Testis (tissue), 2 donors: ENCODE measurements at regions not wholly inside any gene's neighbourhood (a gene's known extent, or its start where the extent isn't known, plus 50 kb on each side); places are given as distances from the start of the nearest gene placed in this dataset.

Experiments
- CTCF ChIP-seq, 3 experiments: fragments of 450-650 bp in 2 of 3; fragments of 200-600 bp in 1 of 3; sonication (generic) in 1 of 3; IDR thresholded peaks; one replicate each; pipeline ENCODE4 v1.5.1; 2016 to 2019; ENCODE audit warnings: antibody characterized with exemption in 3 of 3, mild to moderate bottlenecking in 2 of 3, moderate library complexity in 1 of 3
- POLR2A ChIP-seq: fragments of 450-650 bp; IDR thresholded peaks from one replicate; pipeline ENCODE4 v1.6.1; 2017; ENCODE audit warnings: antibody characterized with exemption, mild to moderate bottlenecking, moderate library complexity

- TF ChIP-seq CTCF (IDR thresholded peaks at IDR 0.05) (no peak), POLR2A (no peak)
Observed at GRCh38 chr12:77433799-77434198, 368.4 kb upstream of the E2F7 start.
